PC-3 (cell line): ENCODE measurements at regions not wholly inside any gene's neighbourhood (a gene's known extent, or its start where the extent isn't known, plus 50 kb on each side); places are given as distances from the start of the nearest gene placed in this dataset.

Experiments
- ATAC-seq: fragments of 200-7000 bp; cut with Tn5 transposase; 2 replicates; pipeline ENCODE4 v1.9.1; 2020; ENCODE audit warnings: mild to moderate bottlenecking, moderate library complexity
- BruUV-seq: library from RNA; stranded (reverse); fragments of 400-500 nt; replicated peaks from 2 replicates; lab custom pipeline; 2021; lab: Mats Ljungman, UMichigan
- CTCF ChIA-PET: fragments of 300-600 bp; sonication (Branson Sonifier 250); formaldehyde crosslinking; loops from one replicate; lab custom pipeline; 2022; ENCODE audit warnings: antibody characterized with exemption; lab: Charles Lee
- POLR2A ChIA-PET: fragments of 300-600 bp; sonication (Branson Sonifier 250); formaldehyde crosslinking; loops from one replicate; lab custom pipeline; 2022; ENCODE audit warnings: antibody characterized with exemption; ENCODE audit not compliant: unreplicated experiment; lab: Charles Lee
- DNase-seq: peaks from one replicate; pipeline ENCODE4 v3.0.0-alpha.2; 2015
- H2AFZ ChIP-seq: fragments of 300-600 bp; sonication (generic); 2 replicates; pipeline ENCODE4 v1.6.0; 2016; ENCODE audit warnings: antibody characterized with exemption, low read length
- H3F3A ChIP-seq: fragments of 300-600 bp; sonication (generic); one replicate; pipeline ENCODE4 v1.6.0; 2017; ENCODE audit warnings: antibody characterized with exemption, low read length, control low read depth, mild to moderate bottlenecking; ENCODE audit not compliant: unreplicated experiment
- H3K27ac ChIP-seq: fragments of 300-600 bp; sonication (generic); 2 replicates; pipeline ENCODE4 v1.5.1; 2016; ENCODE audit warnings: mild to moderate bottlenecking, low read length
- H3K27me3 ChIP-seq: fragments of 300-600 bp; sonication (generic); 2 replicates; pipeline ENCODE4 v1.6.1; 2016; ENCODE audit warnings: low read length, mixed read lengths
- H3K36me3 ChIP-seq: fragments of 300-600 bp; sonication (generic); 2 replicates; pipeline ENCODE4 v1.6.1; 2016; ENCODE audit warnings: low read depth, mixed run types, low read length, mixed read lengths
- H3K4me1 ChIP-seq: fragments of 300-600 bp; sonication (generic); 2 replicates; pipeline ENCODE4 v1.5.1; 2016; ENCODE audit warnings: low read length; ENCODE audit not compliant: insufficient read depth
- H3K4me2 ChIP-seq: fragments of 300-600 bp; sonication (generic); 2 replicates; pipeline ENCODE4 v1.6.0; 2016; ENCODE audit warnings: low read length
- H3K4me3 ChIP-seq: fragments of 300-600 bp; sonication (generic); 2 replicates; pipeline ENCODE4 v1.5.1; 2016; ENCODE audit warnings: mild to moderate bottlenecking, low read length, mixed read lengths
- H3K79me2 ChIP-seq: fragments of 300-600 bp; sonication (generic); 2 replicates; pipeline ENCODE4 v1.6.1; 2017; ENCODE audit warnings: low read length, mixed read lengths
- H3K9ac ChIP-seq: fragments of 300-600 bp; sonication (generic); 2 replicates; pipeline ENCODE4 v1.6.0; 2016; ENCODE audit warnings: mild to moderate bottlenecking, low read length
- H3K9me2 ChIP-seq: fragments of 300-600 bp; sonication (generic); replicated peaks from 2 replicates; pipeline ENCODE4 v1.6.1; 2016; ENCODE audit warnings: mixed run types, low read length, mixed read lengths
- H3K9me3 ChIP-seq: fragments of 300-600 bp; sonication (generic); 2 replicates; pipeline ENCODE4 v1.6.1; 2016; ENCODE audit warnings: low read length, mixed read lengths
- H4K20me1 ChIP-seq: fragments of 300-600 bp; sonication (generic); 2 replicates; pipeline ENCODE4 v1.6.1; 2016; ENCODE audit warnings: low read length, mixed read lengths
- CTCF ChIP-seq: fragments of 300-600 bp; sonication (generic); conservative IDR thresholded peaks from 2 replicates; pipeline ENCODE4 v1.5.1; 2017; ENCODE audit warnings: antibody characterized with exemption, low read depth, mild to moderate bottlenecking, low read length
- EZH2 ChIP-seq: fragments of 300-600 bp; sonication (generic); IDR thresholded peaks from one replicate; pipeline ENCODE4 v1.6.1; 2017; ENCODE audit warnings: antibody characterized with exemption, mild to moderate bottlenecking, low read length; ENCODE audit not compliant: unreplicated experiment
- EZH2phosphoT487 ChIP-seq: fragments of 300-600 bp; sonication (generic); IDR thresholded peaks from 2 replicates; pipeline ENCODE4 v1.6.1; 2018; ENCODE audit warnings: mild to moderate bottlenecking, antibody characterized with exemption, low read length, borderline replicate concordance
- intact Hi-C: fragments of 100-400 bp; cut with micrococcal nuclease; formaldehyde crosslinking; loops from 2 replicates; pipeline ENCODE4 v1.9.0; 2023

GRCh38 chr1:17923666-17924065 lies 168.5 kb downstream of the ACTL8 start:
- Histone ChIP-seq H3K27me3 (peaks cover 30% of the 10 kb centered on the region), H4K20me1 (no peaks in the 10 kb centered on the region), H3K36me3 (no peaks in the 10 kb centered on the region), H3K9me3 (no peaks in the 10 kb centered on the region), H3K27ac (no peak overlapping the region), H3K79me2 (no peaks in the 10 kb centered on the region), H3K9ac (no peak overlapping the region), H3F3A (no peaks in the 10 kb centered on the region), H3K9me2 (no peaks in the 10 kb centered on the region), H3K4me1 (no peaks in the 10 kb centered on the region), H3K4me3 (no peak overlapping the region), H3K4me2 (no peak overlapping the region), H2AFZ (no peak overlapping the region)
- POLR2A ChIA-PET: no interaction called here
- BruUV-seq: no TSS peak
- intact Hi-C loops: no loop called here
- TF ChIP-seq EZH2 (no peak), CTCF (no peak), EZH2phosphoT487 (no peak)
- ATAC-seq (no peak), DNase-seq (no peak)
- CTCF ChIA-PET: no interaction called here

GRCh38 chr1:17924578-17924977 lies 169.4 kb downstream of the ACTL8 start:
- H3K9me3 ChIP-seq: no peaks in the 10 kb centered on the region
- no peak overlapping the region for H2AFZ ChIP-seq
- ATAC-seq (no peak), DNase-seq (no peak)
- no peaks in the 10 kb centered on the region for H3K36me3 ChIP-seq
- H3K79me2 ChIP-seq: no peaks in the 10 kb centered on the region
- H3K4me3 ChIP-seq: no peak overlapping the region
- no peaks in the 10 kb centered on the region for H3K9me2 ChIP-seq
- no peak overlapping the region for H3K9ac ChIP-seq
- no peak overlapping the region for H3K27ac ChIP-seq
- no peaks in the 10 kb centered on the region for H3K4me1 ChIP-seq
- peaks cover 39% of the 10 kb centered on the region for H3K27me3 ChIP-seq
- H3K4me2 ChIP-seq: no peak overlapping the region
- intact Hi-C loops: no loop called here
- ChIA-PET POLR2A (no interaction called here), CTCF (no interaction called here)
- no TSS peak for BruUV-seq
- no peaks in the 10 kb centered on the region for H3F3A ChIP-seq
- no peaks in the 10 kb centered on the region for H4K20me1 ChIP-seq
- TF ChIP-seq EZH2phosphoT487: no peak
- TF ChIP-seq CTCF: no peak
- TF ChIP-seq EZH2: no peak

GRCh38 chr1:17925290-17926237 lies 170.4 kb downstream of the ACTL8 start:
- no TSS peak for BruUV-seq
- no peak for DNase-seq
- Histone ChIP-seq H3K36me3 (no peaks in the 10 kb centered on the region), H2AFZ (no peak overlapping the region), H3K27me3 (peaks cover 45% of the 10 kb centered on the region), H3K4me1 (no peaks in the 10 kb centered on the region), H3K9me3 (no peaks in the 10 kb centered on the region), H3K9ac (no peak overlapping the region), H3K79me2 (no peaks in the 10 kb centered on the region), H4K20me1 (no peaks in the 10 kb centered on the region), H3K4me2 (no peak overlapping the region), H3K4me3 (no peak overlapping the region), H3K9me2 (no peaks in the 10 kb centered on the region), H3K27ac (no peak overlapping the region), H3F3A (no peaks in the 10 kb centered on the region)
- no peak for ATAC-seq
- intact Hi-C loops: no loop called here
- ChIA-PET CTCF (interaction anchor here (0.7 kb wide), 1 partner anchor 656 kb away, joined by 5 read pairs; no protein-coding TSS in a partner anchor), POLR2A (no interaction called here)
- TF ChIP-seq CTCF (no peak), EZH2 (no peak), EZH2phosphoT487 (no peak)
